Brain microvascular endothelial cell (primary cell): ENCODE measurements at regions not wholly inside any gene's neighbourhood (a gene's known extent, or its start where the extent isn't known, plus 50 kb on each side); places are given as distances from the start of the nearest gene placed in this dataset.

Experiments
- DNase-seq: peaks from one replicate; pipeline ENCODE4 v3.0.0-alpha.2; 2020
- H3K27ac ChIP-seq: fragments of 250-450 bp; sonication (Bioruptor Pico); 2 replicates; pipeline ENCODE4 v1.5.1; 2020; ENCODE audit warnings: mild to moderate bottlenecking, moderate library complexity
- H3K27me3 ChIP-seq: fragments of 250-450 bp; sonication (Bioruptor Pico); replicated peaks from 2 replicates; pipeline ENCODE4 v1.5.1; 2020; ENCODE audit warnings: mild to moderate bottlenecking
- H3K36me3 ChIP-seq: fragments of 250-450 bp; sonication (Bioruptor Pico); replicated peaks from 2 replicates; pipeline ENCODE4 v1.5.1; 2020; ENCODE audit warnings: mild to moderate bottlenecking
- H3K4me3 ChIP-seq: 2 replicates; pipeline ENCODE4 v1.5.1; 2011; ENCODE audit warnings: low read depth, mild to moderate bottlenecking, control low read depth, low read length, moderate library complexity
- in situ Hi-C: cut with HindIII; loops from 2 replicates; pipeline ENCODE4 v1.10.0; 2017; ENCODE audit warnings: low sequenced_read_pairs, low pct_ligation_motif_present
- TF ChIP-seq, protein P1 (sequence below): IDR thresholded peaks from 2 replicates; pipeline ENCODE4 v1.5.1; 2011; ENCODE audit warnings: low read depth, mild to moderate bottlenecking, moderate library complexity, low read length, control low read depth, inconsistent platforms; ENCODE audit errors: missing control alignments

DNA sequence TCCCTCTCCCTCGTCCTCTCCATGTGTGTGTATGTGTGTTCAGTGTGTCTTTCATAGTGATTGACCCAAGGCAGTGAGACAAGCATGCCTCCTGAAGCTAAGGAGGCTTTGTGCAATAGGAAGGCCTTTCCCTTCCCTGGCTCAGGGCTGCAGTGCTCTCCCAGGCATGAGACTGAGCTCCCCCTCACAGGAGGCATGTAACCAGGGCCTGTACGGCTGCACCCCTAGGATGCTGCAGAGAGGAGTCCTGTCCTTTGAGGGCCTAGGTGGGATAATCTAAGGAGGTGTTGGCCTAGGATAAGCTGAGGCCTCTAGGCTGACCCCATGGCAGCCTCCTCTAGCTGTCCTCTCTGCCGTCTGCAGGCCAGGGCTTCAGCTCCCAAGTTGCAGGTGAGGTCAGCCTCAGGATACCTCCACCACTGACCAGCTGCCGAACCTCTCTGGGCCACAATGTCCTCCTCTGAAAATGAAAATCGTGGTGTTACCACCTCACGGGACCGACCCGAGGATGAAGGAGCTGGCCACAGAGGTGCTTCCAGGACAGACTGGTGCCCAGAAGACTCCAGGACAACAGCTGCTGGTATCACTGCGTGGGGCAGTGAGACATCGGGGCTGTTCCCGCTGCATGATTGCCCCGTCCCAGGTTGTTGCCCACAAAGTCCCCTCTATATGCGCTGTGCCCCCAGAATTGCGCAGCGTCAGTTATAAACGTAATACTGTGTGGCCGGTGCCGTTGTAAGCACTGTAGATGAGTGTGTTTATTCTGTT, 129.6 kb downstream of the BARX1 start:
- Histone ChIP-seq H3K36me3 (no peaks in the 10 kb centered on the region), H3K27me3 (no peaks in the 10 kb centered on the region), H3K27ac (no peak overlapping the region), H3K4me3 (no peak overlapping the region)
- in situ Hi-C loops: no loop called here
- TF ChIP-seq, protein P1, sequence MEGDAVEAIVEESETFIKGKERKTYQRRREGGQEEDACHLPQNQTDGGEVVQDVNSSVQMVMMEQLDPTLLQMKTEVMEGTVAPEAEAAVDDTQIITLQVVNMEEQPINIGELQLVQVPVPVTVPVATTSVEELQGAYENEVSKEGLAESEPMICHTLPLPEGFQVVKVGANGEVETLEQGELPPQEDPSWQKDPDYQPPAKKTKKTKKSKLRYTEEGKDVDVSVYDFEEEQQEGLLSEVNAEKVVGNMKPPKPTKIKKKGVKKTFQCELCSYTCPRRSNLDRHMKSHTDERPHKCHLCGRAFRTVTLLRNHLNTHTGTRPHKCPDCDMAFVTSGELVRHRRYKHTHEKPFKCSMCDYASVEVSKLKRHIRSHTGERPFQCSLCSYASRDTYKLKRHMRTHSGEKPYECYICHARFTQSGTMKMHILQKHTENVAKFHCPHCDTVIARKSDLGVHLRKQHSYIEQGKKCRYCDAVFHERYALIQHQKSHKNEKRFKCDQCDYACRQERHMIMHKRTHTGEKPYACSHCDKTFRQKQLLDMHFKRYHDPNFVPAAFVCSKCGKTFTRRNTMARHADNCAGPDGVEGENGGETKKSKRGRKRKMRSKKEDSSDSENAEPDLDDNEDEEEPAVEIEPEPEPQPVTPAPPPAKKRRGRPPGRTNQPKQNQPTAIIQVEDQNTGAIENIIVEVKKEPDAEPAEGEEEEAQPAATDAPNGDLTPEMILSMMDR: no peak
- DNase-seq: no peak

DNA sequence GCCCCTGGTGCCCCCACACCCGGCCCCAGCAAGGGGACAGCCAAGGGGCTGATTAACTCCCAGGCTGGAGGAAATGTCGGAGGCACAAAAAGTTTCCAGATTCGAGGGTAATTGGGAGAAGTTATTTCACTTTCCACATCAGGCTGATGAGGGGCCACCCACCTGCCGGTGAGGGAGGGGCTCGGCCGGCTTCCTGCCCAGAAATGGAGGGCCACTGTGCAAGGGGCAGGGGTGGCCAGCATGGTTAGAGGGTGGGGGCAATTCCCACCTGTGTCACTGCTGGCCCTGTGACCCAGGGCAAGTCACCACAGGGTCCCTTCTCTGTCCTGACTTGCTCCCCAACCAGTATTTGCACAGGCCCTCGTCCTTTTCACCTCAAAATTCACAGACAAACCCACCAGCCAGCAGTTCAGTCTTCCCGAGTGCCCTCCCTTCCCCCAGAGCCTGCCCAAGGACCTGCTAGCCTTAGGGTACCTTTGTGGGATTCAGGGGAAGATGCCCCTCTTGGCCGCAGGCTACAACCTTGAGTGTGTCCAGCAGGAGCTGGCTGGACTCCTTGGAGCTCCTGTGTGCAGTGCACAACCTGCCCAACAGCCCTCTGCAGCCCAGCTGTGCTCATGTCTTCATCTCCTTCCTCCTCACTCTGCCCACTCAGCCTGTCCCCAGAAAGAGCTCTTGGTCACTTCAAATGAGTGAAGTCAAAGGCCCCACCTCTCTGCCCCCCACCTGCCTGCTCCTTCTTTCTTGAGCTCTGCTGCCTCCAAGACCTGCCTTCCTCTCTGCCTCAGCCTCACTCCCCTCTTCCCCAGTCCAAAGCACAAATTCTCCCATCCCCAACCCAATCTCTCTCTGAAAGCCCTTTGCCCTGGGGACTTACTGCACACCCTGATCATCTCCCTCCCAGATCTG, 130.5 kb downstream of the BARX1 start:
- H3K27me3 ChIP-seq: no peaks in the 10 kb centered on the region
- DNase-seq: no peak
- H3K4me3 ChIP-seq: no peak overlapping the region
- in situ Hi-C loops: no loop called here
- H3K36me3 ChIP-seq: no peaks in the 10 kb centered on the region
- TF ChIP-seq, protein P1: no peak
- H3K27ac ChIP-seq: no peak overlapping the region

DNA sequence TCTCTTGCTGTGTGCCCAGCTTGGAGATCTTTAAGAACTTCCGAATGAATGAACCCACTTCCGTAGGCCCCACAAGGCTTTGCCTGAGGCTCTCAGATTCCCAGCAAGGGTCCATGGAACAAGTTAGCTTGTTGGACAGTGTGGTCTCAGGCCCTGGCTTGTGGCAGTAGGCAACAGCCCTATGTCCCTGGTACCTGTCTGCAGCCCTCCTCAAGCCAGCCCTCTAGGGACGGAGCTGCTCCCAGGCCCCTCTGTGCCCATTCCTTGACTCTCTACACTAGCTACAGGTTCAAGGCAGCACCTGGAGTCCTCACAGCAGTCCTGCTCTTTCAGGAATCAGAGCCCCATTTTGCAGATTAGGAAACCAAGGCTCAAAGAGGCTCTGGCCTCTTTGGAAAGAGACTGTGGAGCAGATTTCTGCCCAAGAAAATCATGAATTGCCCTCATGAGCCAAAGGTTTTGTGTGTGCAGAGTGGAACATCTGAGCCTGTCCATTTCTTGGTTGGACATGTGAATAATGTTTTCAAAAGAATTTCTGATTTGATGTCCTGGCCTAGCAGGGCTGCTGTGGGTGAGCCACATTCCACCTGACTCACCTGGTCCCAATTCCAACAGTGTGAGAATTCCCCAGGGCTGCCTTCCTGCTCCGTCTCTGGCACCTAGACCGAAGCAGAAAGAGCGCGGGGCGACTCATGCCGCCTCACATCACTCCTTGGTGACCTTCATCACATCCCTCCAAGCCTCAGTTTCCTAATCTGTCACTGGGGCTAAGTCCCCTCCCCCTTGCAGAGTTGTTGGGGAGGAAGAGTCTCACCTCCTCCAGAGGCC, 131.7 kb downstream of the BARX1 start:
- DNase-seq: no peak
- H3K4me3 ChIP-seq: no peak overlapping the region
- H3K27me3 ChIP-seq: no peaks in the 10 kb centered on the region
- no peaks in the 10 kb centered on the region for H3K36me3 ChIP-seq
- no peak overlapping the region for H3K27ac ChIP-seq
- in situ Hi-C loops: no loop called here
- TF ChIP-seq, protein P1: no peak

DNA sequence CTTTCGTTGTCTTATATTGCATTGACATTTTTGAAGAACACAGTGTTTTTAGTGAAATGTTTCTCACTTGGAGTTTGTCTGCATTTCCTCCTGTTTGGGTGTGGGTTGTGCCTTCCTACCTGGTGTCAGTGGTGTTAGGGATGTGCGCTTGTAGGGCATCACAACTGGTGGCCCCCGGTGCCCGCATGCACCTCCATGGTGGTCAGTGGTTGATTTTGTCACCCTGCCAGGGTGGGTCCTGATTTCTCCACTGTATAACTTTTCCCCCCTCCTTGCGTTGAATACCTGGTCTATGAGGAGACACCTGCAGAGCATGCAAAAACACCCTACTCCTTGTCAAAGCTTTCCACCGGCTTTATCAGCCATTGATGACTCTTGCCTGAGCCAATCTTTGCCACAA, 132.9 kb downstream of the BARX1 start:
- in situ Hi-C loops: no loop called here
- Histone ChIP-seq H3K27ac (no peak overlapping the region), H3K27me3 (no peaks in the 10 kb centered on the region), H3K4me3 (no peak overlapping the region), H3K36me3 (no peaks in the 10 kb centered on the region)
- TF ChIP-seq, protein P1: no peak
- DNase-seq: no peak

DNA sequence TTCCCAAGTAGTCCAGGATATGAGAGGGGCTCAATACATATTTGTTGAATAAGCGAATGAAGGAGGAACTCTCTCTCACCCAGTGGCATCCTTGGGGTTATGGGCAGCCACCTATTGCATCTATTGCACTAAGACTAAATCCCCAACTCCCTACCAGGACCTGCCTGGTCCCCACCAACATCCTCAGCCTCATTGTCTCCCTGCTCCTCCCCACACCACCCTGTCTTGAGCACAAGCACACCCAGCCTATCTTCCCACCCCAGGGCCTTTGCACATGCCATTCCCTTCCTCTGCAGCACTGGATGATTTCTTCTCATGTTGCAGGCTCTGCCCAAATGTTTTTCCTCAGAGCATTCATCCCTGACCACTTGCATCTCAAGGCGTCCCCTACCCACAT, 133.8 kb downstream of the BARX1 start:
- DNase-seq: no peak
- Histone ChIP-seq H3K27me3 (no peaks in the 10 kb centered on the region), H3K27ac (no peak overlapping the region), H3K36me3 (no peaks in the 10 kb centered on the region), H3K4me3 (no peak overlapping the region)
- TF ChIP-seq, protein P1: no peak
- in situ Hi-C loops: no loop called here
